Medulla oblongata (tissue), 1 donor: ENCODE measurements at regions not wholly inside any gene's neighbourhood (a gene's known extent, or its start where the extent isn't known, plus 50 kb on each side); places are given as distances from the start of the nearest gene placed in this dataset.

Experiments
- DNase-seq: peaks from one replicate; pipeline ENCODE4 v3.0.0-alpha.2; 2015; ENCODE audit errors: extremely low spot score

- peak; percentile 47 for DNase-seq
These were observed 460.7 kb downstream of the MTX2 start for GRCh38 chr2:176729706-176730569.

GRCh38 chr2:176732780-176733179 is 463.5 kb downstream of the MTX2 start:
- DNase-seq, result no peak

- DNase-seq, result no peak
These were observed 464.6 kb downstream of the MTX2 start for GRCh38 chr2:176733698-176734430.

DNA sequence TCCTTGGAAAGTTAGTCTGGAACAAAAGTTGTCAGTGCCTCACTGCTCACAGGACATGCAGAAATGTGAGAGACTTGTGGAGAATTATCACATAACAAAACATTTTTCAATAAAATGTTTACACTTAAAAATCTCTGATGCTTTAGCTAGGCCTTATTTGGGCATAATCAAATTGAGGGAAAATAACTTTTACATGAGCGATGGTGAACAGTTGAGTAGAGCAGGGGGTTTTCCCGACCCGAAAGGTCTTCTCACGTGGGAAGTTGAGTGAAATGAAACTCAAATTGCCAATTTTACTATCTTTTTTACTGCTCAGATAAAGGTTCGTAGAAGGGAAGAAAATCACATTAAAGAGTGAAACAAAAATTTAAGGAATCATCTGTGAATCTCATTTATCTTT is 465.6 kb downstream of the MTX2 start:
- no peak for DNase-seq

GRCh38 chr2:176742271-176742670 is 470.3 kb upstream of the HNRNPA3 start:
- DNase-seq, result no peak

DNA sequence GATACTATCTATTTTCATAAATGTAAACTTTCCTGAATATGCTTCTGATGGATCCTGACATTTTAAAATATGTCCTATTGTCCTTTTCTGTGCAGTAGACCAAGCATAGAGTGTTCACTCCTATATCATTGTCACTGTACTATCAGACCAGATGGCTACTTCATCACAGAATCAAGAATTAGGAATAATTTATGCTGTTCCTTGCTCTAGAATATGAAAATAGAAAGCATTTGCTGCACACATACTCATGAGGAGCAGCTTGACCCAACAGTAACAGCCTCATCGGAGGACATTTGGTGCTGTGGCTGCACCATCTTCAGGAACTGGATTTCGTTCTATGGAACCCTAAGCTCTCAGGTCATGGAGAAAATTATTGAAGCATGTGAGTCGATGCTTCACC is 468.9 kb upstream of the HNRNPA3 start:
- DNase-seq, result no peak

DNA sequence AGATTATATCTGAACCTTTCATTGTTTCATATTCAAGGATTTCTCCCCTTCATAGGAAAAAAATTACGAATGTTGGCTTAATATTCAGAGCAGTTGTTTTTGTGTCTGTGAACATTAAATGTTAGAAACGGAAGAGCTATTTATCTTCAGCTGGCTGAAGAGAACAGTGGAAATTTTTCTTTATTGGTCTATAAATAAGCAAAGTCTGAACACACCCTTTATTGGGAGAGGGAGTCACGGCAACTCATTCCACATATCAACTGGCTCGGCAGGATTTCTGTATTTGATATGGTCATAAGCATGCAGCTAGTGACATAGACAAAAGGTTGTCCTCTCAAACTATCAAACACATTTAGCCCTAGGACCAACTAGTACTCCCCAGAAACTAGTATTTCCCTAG is 468.4 kb upstream of the HNRNPA3 start:
- no peak for DNase-seq

DNA sequence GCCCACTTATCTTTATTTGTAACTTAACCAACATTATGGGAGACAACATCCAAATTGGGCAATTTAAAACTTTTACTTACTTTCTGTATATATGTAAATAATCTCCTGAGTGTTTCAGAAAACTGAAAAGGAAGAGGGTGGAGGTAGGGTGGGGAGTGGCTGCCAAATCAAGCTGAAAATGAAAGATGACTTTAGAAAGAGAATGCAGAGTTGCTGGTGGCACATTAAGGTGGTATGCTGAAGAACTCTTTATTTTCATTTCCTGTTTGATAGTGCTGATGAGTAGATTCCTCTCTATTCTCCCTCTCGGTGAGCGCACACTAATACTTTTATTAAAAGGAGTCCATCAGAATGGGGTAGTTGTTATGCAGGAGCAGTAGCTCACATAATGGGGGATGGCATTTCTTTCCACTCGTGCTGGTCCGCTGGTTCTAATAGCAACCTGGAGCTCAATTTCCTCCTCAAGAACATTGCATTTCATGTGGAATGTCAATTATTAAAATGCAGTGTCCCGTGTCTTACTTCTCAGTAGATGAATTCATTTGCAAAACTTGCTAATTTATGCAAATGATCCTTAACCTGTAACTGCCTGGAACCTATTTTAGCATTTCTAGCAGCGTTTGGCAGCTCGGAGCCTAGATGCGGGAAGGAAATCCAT is 466.9 kb upstream of the HNRNPA3 start:
- no peak for DNase-seq

DNA sequence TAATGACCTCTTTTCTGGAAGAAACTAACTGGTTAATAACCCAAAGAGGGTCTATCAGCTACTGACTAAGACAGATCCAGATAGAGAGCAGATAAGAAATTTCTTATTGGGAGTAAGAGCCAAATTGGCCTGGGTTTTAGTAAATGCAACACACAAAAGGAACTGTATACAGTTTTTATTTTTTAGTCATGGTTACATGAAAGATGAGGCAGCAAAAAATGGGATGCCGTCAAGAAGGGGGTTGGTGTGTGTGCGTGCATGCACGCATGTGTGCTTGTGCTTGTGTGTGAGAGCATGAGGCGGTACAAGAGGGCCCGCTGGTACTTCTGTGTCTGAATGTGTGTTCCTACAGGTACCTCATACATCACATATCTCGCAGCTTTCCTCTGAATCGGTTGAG is 466.2 kb upstream of the HNRNPA3 start:
- no peak for DNase-seq

DNA sequence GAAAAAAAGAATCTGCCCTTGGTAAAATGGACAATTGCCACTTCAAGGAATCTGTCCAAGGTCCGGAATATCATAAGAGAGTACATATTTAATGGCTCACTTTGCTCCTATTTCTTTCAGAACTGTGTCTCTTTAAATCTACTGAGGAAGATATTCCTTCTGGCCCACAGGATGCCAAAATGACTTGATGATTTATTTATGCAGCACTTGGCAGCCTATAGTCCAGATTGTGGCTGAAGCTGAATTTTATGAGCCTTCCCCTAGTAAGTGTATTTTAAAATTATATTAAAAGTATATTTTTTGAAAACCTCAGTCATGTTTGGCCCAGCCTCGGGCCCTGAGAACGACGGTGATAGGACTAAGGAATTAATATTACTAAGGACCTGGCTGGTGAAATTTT is 465.1 kb upstream of the HNRNPA3 start:
- DNase-seq, result peak; percentile 6

- no peak for DNase-seq
These were observed 464.7 kb upstream of the HNRNPA3 start for GRCh38 chr2:176747928-176748327.

- no peak for DNase-seq
These were observed 463.9 kb upstream of the HNRNPA3 start for GRCh38 chr2:176748662-176749061.

DNA sequence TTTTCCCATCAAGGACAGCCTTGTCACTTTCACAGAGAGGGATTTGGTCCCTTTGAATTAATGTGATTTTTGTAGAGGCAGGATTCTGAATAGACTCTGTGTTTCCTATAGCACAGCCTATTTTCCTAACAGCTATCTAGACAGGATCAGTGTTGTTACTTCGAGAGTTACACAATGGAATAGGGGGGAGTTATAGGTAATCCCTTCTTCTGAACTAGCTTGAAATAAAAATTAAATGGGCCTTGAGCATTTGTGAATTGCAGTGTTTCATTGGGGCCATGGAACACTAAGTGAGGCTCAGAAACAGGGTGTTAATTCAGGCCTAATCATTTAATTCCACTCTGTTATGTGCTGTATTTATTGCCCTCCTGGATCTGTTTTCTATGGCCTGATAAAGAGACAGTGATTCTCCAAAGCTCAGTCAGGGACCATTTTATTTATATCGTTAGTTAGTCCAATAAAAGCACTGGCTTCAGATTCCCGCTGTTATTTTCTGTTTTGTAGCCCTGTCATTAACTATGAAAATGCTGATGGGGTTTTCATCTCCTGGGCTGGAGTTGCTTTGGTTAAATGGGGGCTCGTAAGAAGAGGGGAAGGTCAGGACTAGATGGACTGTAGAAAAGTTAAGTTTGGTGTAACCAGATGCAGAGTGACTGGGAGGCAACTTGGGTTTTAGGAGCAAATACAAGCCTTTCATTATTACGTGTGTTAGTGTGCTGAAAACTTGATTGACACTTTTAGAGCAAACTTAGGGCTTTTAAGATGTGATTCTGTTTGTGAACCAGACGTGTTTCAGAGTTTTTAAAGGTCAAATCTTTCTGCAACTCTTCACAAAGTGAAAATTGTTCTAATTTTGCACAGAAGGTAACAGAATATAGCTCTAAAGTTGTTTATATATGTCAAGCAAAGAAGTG is 461.0 kb upstream of the HNRNPA3 start:
- no peak for DNase-seq

DNA sequence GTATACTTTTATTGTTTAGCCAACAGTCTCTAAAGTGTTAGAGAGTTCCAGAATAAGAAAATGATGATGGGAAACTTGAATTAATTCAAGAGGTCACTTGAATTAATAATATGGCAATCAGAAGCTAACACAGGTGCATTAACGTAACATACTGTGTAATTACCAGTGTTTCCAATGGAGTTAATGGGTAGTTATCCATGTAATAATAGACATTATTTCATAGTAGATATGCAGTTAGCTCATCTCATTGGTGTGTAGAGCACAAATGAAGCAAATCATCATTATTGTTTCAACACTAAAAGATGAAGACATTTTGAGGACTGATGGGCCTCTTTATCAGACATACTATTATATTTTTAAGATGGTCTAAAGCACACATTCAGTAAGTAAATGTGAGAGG is 460.3 kb upstream of the HNRNPA3 start:
- no peak for DNase-seq

- DNase-seq, result no peak
These were observed 459.4 kb upstream of the HNRNPA3 start for GRCh38 chr2:176753205-176753604.

GRCh38 chr2:176753752-176754474 is 458.7 kb upstream of the HNRNPA3 start:
- no peak for DNase-seq

DNA sequence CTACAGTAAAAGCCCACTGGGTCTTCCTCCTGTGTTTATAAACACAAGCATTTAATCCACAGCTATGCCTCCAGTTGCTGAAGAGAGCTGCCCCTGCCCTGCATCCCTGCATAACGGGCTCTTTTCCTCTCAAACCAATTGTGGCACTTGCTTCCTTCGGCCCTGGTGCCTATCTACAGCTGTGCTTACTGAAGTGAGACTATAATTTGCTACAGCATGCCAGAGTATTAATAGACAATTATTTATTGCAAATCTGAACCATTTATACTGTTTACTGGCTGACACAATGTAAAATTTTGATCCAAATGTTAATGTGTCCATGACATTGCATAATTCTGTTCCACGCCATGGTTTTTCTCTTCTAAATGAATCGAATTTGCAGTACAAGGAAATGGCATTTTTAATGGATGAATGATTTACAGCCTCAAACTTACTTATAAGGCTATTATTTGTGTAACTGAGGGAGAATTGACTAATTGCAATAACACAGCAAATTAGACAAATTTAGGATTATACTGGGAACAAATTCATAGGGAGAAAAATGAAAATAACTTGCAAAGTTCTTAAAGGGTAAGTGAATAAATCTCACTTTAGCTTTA is 457.0 kb upstream of the HNRNPA3 start:
- no peak for DNase-seq

- no peak for DNase-seq
These were observed 454.2 kb upstream of the HNRNPA3 start for GRCh38 chr2:176758426-176758825.

DNA sequence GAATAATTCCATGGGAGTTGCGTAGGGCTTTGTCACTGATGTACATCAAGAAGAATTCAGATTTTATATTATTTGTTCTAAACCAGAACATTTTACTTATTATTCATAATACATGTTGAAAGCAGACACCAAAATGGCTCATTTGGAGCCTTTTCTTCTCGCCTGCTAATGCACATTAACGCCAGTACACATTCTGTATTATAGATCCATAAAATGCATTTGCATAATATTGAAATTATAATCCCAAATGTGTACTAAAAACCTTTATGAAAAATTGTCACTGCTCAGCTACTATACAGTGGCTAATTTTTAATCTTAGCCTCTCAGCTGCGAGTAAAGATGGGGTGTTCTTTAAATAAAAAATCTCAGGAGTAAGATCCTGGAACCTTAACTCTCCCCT is 452.2 kb upstream of the HNRNPA3 start:
- DNase-seq, result no peak

DNA sequence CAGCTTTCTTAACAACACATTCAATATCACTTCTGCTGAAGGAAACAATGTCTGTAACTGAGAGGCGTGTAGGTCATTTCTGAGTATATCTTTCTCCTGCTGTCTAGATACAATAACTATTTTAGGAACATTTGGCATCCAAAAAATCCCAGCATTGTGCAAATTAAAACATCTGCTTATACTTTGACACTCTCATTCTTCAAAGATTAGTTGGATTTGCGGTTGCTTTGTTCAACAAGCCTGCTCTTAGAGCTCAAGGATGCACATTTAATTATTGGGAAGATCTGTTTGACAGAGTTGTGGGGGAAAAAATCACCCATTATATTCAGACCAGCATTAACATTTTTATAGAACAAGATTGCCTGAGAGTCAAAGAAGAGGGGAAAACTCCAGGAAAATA is 449.5 kb upstream of the HNRNPA3 start:
- no peak for DNase-seq
